ENCODE measurements at regions not wholly inside any gene's neighbourhood (a gene's known extent, or its start where the extent isn't known, plus 50 kb on each side); places are given as distances from the start of the nearest gene placed in this dataset.
"Not testable (repeated sequence)": the region's sequence is repeated elsewhere in the genome, so short reads cannot be mapped to it uniquely, and the experiment has no call there.

GRCh38 chr2:59266453-59266852 is 1025.3 kb upstream of the FANCL start:
- no peak for DNase-seq (ENCODE audit: low read depth in 2 of 2)

DNA sequence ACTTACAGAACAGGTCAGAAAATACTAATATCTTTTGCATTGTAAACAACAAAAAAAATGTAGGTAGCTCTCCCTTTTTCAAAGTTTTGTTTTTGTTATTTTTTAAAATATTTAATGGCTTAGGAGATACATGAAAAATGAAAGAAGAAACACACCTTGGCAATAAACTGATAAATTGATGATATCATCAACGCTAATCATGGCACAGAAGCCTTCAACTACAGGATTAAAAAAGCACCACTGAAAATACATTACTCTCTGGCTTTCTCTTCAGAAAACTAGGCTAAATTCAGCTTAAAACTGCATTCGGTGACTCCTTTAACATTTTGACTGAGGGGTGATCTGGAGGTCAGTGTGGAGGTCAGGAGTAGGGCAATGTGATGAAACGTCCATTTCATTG is 1018.8 kb upstream of the FANCL start:
- no peak for DNase-seq (ENCODE audit: low read depth in 2 of 2)

DNA sequence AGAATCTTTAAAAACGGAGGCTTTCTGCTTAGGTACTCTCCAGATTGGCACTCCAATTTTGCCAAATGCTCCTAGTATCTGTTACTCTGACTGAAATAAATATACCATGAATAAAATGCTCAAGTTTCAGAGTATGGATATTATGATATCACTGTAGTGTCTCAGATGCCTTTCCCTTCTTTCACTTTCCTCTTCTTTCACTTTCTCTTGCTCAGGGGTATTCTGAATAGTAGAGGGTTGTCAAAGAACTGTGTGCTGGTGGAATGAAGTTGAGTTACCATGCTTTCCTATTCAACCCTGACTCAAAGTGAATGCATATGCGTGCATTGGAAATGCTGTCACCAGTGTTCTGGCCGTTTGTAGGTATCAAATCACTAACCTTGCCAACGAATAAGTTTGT is 1015.2 kb upstream of the FANCL start:
- no peak for DNase-seq (ENCODE audit: low read depth in 2 of 2)

DNA sequence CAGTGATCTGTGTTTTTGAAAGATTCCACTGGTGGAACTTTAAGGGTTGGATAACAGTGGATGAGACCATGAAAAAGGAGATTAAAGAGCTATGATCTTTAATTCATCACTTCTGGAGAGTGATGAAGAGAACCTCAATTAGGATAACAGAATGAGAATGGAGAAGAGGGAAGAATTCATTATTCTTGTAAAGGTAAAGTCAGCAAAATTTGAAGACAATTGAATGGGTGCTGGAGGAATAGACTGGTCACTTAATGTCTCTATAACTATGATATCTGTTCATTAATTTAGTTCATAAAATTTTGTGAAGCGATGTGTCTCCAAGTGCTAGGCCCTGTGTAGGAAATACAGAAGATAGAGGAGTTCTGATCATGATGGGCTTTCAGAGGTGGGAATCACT is 1013.2 kb upstream of the FANCL start:
- DNase-seq (ENCODE audit: low read depth in 2 of 2): no peak

- no peak for DNase-seq (ENCODE audit: low read depth in 2 of 2)
These were observed 1009.2 kb upstream of the FANCL start for GRCh38 chr2:59250307-59250677.

GRCh38 chr2:59249441-59250306 is 1008.5 kb upstream of the FANCL start:
- DNase-seq (ENCODE audit: low read depth in 2 of 2): no peak

- DNase-seq (ENCODE audit: low read depth in 2 of 2): no peak
These were observed 998.0 kb upstream of the FANCL start for GRCh38 chr2:59239146-59239545.

- DNase-seq (ENCODE audit: low read depth in 2 of 2): no peak
These were observed 996.2 kb upstream of the FANCL start for GRCh38 chr2:59237311-59237710.

DNA sequence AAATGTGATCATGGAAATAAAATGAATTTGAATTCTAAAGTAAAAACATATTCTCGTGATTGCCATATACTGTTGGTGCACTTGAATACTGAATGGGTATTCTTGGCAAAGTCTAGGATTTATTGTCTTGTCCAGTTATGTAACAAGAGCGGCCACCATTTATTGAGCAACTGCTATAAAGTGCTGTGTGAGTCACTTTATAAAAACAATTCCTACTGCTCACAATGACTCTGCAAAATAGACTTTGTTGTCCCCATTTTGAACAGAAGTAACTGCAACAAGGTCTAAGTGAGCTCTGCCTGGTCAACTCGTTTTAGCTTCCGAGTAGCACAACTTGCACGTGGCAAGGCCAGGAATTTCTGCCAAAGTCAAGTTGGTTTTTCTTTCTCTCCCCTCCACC is 995.6 kb upstream of the FANCL start:
- no peak for DNase-seq (ENCODE audit: low read depth in 2 of 2)

GRCh38 chr2:59233920-59234319 is 992.8 kb upstream of the FANCL start:
- DNase-seq (ENCODE audit: low read depth in 2 of 2): no peak

- DNase-seq (ENCODE audit: low read depth in 2 of 2): no peak
These were observed 992.3 kb upstream of the FANCL start for GRCh38 chr2:59233448-59233847.

DNA sequence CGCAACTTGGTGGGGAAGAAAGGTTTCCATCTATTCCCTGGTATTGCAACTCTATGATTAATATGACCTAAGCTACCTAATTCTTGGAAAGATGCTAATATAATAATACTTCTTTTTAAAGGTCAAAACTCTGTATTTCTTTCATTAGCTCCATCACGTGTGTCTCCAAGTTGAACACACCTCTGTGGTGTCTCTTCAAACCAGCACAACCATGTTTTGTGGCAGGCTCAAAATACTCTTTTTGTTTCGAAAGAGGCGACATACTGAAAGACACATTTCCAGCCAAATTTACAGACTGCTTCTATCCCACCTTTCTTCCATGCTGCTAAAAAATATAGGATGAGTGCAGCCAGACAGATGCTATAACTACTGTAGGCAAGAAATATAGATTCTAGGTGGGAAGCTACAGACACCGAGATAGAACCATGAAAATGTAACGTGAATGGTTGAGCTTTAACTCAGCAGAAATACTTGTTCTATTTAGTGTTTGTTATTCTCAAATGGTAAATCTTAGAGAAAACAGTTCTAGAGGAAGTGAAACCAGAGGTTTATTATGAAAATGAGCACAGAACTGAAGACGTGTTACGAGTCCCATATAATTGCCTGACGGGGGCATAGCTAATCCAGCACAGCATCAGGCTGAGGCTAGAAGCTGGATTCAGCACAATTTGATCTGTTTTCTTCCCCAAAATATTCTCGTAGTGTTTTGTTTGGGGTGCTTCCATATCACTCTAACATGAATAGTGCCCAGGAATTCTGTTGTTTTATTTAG is 991.5 kb upstream of the FANCL start:
- no peak for DNase-seq (ENCODE audit: low read depth in 2 of 2)

- DNase-seq (ENCODE audit: low read depth in 2 of 2): not testable (repeated sequence)
These were observed 985.2 kb upstream of the FANCL start for GRCh38 chr2:59226362-59226761.

GRCh38 chr2:59223742-59224141 is 982.6 kb upstream of the FANCL start:
- DNase-seq (ENCODE audit: low read depth in 2 of 2): no peak

DNA sequence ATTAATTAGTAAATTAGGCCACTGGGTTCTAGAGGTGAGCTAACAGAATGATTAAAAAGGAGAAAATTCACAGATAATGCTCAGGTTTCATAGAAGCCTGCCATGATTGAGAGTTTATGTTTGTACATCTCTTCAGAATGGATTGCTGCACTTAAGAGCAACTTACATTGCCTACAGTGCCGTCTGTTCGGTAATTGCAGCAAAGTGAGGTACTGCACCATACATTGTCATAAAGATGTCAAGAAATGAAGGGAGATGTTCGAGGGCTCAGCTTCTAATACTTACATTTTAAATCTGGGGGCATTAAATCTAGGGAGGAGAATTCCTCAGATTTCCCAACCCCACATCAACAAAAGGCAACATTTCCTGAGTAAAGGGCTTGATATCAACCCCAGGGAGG is 976.2 kb upstream of the FANCL start:
- DNase-seq (ENCODE audit: low read depth in 2 of 2): no peak

DNA sequence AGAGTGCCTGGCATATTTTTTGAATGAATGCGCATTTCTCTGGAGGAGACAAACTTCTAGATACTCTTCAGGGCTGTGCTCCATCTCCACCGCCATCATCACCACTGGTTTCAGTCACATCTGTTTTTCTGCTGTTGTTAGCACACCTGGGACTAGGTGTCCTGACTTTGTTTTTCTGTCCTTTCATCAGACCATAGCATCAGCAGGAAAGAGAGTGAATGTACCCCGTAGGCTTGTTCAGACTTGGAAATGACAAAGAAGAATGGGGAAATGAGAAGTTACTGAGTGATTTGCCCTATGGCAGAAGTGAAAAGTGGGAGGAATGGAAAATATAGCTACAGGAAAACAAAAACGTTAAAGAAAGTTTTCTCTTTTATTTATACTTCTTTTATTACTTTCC is 965.2 kb upstream of the FANCL start:
- no peak for DNase-seq (ENCODE audit: low read depth in 2 of 2)

DNA sequence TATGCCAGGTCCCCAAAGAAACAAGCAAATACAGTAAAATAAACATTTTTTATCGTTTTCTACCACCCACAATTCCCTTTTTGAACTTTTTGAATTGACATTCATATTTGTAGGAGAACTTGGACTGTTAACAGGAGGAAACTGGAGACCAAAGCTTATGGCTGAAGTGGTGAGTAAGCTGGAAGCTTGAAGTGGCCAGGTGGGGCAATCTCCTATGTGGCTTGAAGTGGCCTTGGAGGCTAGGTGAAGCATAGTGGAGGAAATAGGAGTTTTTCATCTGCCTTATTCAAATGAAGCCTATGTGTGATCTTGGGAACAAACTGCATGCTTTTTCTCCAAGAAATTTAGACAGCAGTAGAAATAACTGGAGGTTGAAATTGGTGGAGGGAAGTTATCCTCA is 962.9 kb upstream of the FANCL start:
- DNase-seq (ENCODE audit: low read depth in 2 of 2): no peak

- DNase-seq (ENCODE audit: low read depth in 2 of 2): no peak
These were observed 955.4 kb upstream of the FANCL start for GRCh38 chr2:59196491-59196890.

GRCh38 chr2:59195851-59196250 is 954.7 kb upstream of the FANCL start:
- no peak for DNase-seq (ENCODE audit: low read depth in 2 of 2)

DNA sequence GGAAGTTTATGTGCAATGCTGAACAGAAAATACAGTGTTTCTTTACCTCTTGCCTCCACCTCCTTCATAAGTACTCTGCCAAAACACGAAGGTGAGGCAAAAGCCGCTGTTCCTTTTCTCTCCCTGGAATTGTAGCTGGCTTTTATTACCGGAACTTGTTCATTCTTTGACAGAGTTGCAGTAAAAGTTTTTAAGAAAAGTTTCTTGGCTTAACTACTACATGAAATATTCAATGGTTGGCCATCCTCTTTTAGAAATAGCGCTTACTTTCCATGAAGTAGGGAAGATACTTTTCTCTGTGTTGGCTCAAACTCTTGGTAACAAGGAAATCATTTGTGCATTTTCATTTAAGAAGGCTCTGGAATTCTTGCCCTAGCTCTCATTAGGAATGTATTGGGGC is 950.7 kb upstream of the FANCL start:
- no peak for DNase-seq (ENCODE audit: low read depth in 2 of 2)

GRCh38 chr2:59190518-59190917 is 949.4 kb upstream of the FANCL start:
- no peak for DNase-seq (ENCODE audit: low read depth in 2 of 2)

DNA sequence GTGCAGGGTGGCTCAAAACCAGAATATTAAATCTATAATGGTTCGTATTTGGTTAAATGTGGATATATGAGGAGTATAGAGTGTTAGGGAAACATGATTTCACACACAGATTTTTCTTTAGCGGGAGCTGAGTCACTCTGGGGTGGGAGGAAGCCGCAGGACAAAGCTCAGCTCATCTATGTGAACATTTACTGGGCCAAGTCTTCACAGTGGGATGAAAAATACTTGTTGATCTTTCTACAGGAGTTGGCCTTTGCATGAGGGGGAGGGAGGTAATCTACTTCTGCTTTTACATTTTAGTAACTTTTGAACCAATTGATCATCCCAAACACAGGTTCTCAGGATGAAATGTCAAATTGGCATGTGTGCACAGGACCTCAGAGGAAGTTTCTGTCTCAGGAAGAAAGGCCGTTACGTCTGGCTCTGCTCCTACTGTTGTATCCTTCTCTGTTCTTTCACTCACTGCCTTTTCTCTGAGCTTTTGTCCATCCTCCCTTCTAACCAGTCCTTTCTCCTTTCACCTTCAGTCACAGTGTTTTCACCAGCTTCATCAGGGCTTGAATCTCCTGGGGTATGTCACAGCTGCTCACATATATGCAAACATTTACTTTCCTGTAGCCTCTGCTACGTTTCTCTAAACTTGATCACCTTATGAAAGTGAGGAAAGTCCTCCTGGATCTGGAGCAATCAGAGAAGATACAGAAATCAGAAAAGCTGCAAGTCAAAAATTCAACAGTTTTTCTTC is 943.3 kb upstream of the FANCL start:
- no peak for DNase-seq (ENCODE audit: low read depth in 2 of 2)

GRCh38 chr2:59183070-59183469 is 941.9 kb upstream of the FANCL start:
- no peak for DNase-seq (ENCODE audit: low read depth in 2 of 2)

Data from stimulated activated CD4-positive, alpha-beta T cell treated with anti-CD3 and anti-CD28 coated beads, Interleukin-4, amount 100 ng/mL, for 48 hours (primary cell).